WI38 (cell line): ENCODE measurements at regions not wholly inside any gene's neighbourhood (a gene's known extent, or its start where the extent isn't known, plus 50 kb on each side); places are given as distances from the start of the nearest gene placed in this dataset.

Experiments used
- H3K4me3 ChIP-seq: 2 replicates; pipeline ENCODE4 v1.5.1; 2011; ENCODE audit warnings: low read depth, mild to moderate bottlenecking, control low read depth, low read length
- TF ChIP-seq, protein P1 (sequence below): IDR thresholded peaks from 2 replicates; pipeline ENCODE4 v1.5.1; 2012; ENCODE audit warnings: low read depth, mild to moderate bottlenecking, control low read depth, low read length

DNA sequence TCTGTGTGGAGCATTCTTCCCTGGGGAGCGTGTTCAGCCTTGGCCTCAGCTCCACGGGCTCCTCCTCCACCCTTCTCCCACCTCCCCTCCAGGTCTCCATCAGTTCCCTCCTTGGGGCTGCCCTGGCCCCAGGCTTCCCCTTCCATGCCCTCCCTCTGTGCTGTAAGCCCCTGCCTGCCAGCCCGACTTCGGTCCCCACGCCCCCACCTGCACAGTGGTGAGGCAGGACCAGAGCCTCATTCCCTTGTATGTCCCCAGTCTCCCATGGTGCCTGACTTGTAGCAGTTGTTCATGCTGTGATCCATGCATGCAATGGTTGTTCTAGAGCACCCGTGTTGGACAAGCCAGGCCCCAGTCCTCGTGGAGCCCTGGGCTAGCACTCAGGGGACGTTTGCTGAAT is 199.4 kb downstream of the RBFOX3 start:
- H3K4me3 ChIP-seq: no peak overlapping the region
- TF ChIP-seq, protein P1, sequence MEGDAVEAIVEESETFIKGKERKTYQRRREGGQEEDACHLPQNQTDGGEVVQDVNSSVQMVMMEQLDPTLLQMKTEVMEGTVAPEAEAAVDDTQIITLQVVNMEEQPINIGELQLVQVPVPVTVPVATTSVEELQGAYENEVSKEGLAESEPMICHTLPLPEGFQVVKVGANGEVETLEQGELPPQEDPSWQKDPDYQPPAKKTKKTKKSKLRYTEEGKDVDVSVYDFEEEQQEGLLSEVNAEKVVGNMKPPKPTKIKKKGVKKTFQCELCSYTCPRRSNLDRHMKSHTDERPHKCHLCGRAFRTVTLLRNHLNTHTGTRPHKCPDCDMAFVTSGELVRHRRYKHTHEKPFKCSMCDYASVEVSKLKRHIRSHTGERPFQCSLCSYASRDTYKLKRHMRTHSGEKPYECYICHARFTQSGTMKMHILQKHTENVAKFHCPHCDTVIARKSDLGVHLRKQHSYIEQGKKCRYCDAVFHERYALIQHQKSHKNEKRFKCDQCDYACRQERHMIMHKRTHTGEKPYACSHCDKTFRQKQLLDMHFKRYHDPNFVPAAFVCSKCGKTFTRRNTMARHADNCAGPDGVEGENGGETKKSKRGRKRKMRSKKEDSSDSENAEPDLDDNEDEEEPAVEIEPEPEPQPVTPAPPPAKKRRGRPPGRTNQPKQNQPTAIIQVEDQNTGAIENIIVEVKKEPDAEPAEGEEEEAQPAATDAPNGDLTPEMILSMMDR: no peak

DNA sequence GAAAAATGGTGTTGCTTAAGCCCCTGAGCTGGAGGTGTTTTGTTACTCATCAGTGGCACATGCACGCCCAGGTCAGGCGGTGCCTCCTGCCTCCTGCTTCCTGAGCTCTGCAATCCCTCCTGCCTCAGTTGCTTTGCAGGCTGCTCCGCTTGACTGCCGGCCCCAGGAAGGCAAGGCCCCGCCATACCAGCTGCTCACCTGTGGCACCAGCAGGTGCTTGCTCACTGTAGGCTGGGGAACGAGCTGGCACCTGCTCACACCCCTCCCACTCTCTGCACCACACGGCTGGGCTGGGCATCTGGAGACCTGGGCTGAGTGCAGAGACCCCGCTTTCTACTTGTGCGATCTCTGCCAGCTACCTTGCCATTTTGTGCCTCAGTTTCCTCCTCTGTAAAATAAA is 200.2 kb downstream of the RBFOX3 start:
- H3K4me3 ChIP-seq: no peak overlapping the region
- TF ChIP-seq, protein P1: no peak

DNA sequence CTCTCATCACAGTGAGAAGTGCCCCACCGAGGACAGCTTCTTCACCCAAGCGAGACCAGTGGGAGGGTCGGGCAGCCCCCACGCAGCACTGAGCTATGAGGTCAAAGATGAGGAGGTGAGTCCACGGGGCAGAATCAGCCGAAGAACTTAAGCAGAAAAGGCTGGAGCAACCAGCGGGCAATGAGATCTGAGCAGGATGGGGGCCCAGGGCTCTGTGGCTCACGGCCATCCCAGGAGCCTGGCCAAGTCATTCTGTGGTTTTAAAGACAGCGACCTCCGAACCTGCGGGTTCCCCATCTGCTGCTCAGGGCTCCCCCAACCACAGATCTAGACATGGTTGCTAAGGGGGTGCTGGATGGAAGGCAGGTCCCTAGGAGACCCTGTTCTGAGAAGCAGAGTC is 202.6 kb downstream of the RBFOX3 start:
- H3K4me3 ChIP-seq: no peak overlapping the region
- TF ChIP-seq, protein P1: no peak

DNA sequence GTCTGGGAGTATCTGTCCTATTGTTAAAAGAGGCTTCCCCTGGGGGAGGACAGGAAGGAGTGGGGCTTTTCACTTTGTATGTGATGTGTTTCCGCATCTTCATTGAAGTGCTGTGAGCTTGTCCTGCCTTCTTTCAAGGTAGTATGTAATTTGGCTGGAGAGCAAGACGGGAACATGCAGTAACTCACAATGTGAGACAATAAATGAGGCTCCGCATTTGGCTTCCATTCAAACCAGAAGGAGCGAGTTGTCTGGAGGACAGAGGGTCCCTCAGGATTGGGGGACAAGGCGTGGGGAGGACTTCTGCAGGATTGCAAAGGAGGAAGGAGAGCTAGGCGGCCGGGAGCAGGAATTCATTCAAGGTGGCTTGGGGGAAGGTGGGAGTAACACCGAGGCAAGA is 203.5 kb downstream of the RBFOX3 start:
- TF ChIP-seq, protein P1: no peak
- no peak overlapping the region for H3K4me3 ChIP-seq

DNA sequence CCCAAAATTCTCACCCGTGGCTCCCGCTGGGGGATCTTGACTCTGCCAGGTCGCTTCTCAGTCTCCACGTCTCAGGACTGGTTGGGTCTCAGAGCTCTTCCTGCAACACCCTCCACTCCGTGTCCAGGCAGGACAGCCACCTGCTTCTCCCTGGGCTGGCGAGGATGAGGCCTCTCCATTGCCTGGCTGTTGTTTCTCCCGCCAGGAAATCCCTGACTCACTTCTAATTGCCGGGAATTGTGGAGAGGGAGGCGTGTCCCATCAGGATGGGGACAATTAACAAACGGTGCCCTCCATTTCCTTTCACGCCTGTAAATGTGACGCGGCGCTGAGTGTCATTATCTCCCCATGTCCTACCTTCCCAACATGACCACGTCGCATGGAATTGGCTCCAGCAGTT is 204.5 kb downstream of the RBFOX3 start:
- TF ChIP-seq, protein P1: no peak
- H3K4me3 ChIP-seq: no peak overlapping the region

DNA sequence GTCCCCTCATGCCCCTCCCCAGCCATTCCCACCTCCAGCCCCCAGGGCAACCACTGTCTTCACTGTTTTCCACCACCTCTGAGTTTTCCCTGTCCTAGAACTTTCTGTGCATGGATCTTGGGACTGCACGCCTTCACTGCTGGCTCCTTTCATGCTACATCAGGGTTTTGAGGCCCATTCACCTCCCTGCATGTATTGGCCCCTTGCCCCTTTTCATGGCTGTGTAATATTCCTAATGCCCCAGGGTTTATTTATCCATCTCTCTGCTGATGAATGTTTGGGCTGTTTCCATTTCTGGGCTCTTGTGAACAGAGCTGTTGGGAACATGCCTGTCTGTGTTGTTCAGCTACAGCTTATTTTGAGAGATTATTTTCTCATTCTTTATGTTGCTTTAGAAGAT is 205.0 kb downstream of the RBFOX3 start:
- no peak overlapping the region for H3K4me3 ChIP-seq
- TF ChIP-seq, protein P1: no peak

DNA sequence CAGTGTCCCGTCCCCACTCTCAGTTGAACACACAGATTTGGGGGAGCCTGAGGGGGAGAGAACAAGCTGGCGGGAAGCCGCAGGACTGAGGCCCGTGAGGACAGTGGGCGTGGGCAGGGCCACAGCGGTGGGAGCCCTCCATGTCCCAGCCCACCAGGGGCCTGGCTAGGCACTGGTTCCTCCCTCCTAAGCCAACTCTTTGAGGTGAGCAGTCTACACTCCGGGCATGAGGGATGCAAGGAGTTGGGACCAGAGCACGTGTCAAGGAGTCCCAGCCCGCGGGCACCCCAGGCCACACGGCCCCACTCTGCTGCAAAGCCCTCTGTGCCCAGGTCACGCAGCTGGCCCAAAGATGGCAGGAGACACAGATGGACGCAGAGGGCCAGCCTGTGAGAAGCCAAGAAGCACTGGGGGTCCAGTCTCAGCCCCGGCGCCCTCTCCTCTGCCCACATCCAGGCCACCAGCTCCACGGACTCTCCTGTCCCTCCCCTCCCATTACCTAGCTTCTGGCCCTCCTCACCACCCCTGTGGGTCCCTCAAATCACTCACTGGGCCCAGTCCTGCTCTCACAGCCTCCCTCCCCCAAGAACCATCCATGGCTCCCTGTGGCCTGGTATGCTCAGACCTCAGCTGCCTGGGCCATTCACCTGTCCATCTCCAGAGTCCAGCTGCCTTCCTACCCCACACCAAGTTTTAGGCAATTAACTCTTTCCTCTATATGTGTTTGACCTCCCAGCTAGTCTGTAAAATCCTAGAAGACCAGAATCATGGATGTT is 206.5 kb downstream of the RBFOX3 start:
- TF ChIP-seq, protein P1: no peak
- H3K4me3 ChIP-seq: no peak overlapping the region
